ENCODE measurements at regions not wholly inside any gene's neighbourhood (a gene's known extent, or its start where the extent isn't known, plus 50 kb on each side); places are given as distances from the start of the nearest gene placed in this dataset.

DNA sequence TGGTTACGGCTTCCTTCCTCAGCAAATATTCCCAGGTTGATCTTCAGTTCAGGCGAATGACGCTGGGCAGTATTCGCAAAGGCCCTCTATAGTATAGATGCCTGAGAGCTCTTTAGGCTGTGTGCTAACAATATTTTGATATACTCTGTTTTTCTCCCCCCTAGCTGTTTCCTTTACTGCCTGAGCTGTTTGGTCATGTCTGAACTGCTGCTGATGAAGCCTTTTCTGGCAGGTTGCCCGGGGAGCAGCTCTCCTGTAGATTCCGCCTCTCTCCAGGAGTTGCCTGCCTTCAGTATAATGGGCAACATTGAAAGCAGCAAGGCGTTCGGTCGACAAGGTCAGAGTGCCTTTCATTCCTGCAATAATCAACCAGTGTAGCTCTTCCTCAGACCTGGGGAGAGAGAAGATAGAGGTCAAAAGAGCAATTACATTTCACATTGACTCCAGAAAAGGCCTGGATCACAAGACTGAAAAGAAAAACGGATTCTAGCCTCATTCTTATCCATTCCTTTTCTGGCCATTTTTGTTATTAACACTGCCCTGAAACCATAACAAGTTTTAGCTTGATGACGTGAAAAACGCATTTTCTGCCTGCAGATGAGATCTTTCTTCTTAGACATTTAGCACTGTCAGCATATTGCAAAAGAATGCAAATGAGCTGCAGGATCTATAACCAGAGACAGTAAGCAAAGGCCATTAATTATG is 60.1 kb upstream of the ZNF608 start:
- TF ChIP-seq, protein P1, sequence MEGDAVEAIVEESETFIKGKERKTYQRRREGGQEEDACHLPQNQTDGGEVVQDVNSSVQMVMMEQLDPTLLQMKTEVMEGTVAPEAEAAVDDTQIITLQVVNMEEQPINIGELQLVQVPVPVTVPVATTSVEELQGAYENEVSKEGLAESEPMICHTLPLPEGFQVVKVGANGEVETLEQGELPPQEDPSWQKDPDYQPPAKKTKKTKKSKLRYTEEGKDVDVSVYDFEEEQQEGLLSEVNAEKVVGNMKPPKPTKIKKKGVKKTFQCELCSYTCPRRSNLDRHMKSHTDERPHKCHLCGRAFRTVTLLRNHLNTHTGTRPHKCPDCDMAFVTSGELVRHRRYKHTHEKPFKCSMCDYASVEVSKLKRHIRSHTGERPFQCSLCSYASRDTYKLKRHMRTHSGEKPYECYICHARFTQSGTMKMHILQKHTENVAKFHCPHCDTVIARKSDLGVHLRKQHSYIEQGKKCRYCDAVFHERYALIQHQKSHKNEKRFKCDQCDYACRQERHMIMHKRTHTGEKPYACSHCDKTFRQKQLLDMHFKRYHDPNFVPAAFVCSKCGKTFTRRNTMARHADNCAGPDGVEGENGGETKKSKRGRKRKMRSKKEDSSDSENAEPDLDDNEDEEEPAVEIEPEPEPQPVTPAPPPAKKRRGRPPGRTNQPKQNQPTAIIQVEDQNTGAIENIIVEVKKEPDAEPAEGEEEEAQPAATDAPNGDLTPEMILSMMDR (IDR thresholded peaks at IDR 0.05), result no peak
- TF ChIP-seq POLR2AphosphoS5 (IDR thresholded peaks at IDR 0.05), result no peak

Data from sigmoid colon (tissue), 4 donors.